Caki2 (cell line): ENCODE measurements at regions not wholly inside any gene's neighbourhood (a gene's known extent, or its start where the extent isn't known, plus 50 kb on each side); places are given as distances from the start of the nearest gene placed in this dataset.
"Not testable (repeated sequence)": the region's sequence is repeated elsewhere in the genome, so short reads cannot be mapped to it uniquely, and the experiment has no call there.

Source experiments
- DNase-seq: peaks from one replicate; pipeline ENCODE4 v3.0.0-alpha.2; 2015; ENCODE audit warnings: low read depth
- in situ Hi-C: cut with HindIII; loops from 2 replicates; pipeline ENCODE4 v1.10.0; 2016; ENCODE audit warnings: low sequenced_read_pairs, low pct_unique_long_range_greater_than_20kb, mixed read lengths

- DNase-seq, in situ Hi-C loops: not testable (repeated sequence)
These were observed 89.0 kb upstream of the SYT6 start for GRCh38 chr1:114242531-114243210.

GRCh38 chr1:114238053-114238452 lies 84.4 kb upstream of the SYT6 start:
- in situ Hi-C loops, result no loop called here
- DNase-seq, result no peak

- DNase-seq, result no peak
- in situ Hi-C loops, result no loop called here
These were observed 82.8 kb upstream of the SYT6 start for GRCh38 chr1:114236517-114236916.

GRCh38 chr1:114235960-114236359 lies 82.3 kb upstream of the SYT6 start:
- DNase-seq, result no peak
- in situ Hi-C loops, result no loop called here

- in situ Hi-C loops, result no loop called here
- DNase-seq, result no peak
These were observed 81.6 kb upstream of the SYT6 start for GRCh38 chr1:114235281-114235680.

GRCh38 chr1:114234408-114235124 lies 80.9 kb upstream of the SYT6 start:
- DNase-seq, result no peak
- in situ Hi-C loops, result no loop called here

- no peak for DNase-seq
- in situ Hi-C loops, result no loop called here
These were observed 79.0 kb upstream of the SYT6 start for GRCh38 chr1:114232691-114233090.

- no peak for DNase-seq
- in situ Hi-C loops, result no loop called here
These were observed 77.6 kb upstream of the SYT6 start for GRCh38 chr1:114231301-114231700.

GRCh38 chr1:114229368-114229767 lies 75.7 kb upstream of the SYT6 start:
- no peak for DNase-seq
- in situ Hi-C loops, result no loop called here

GRCh38 chr1:114227059-114227458 lies 73.4 kb upstream of the SYT6 start:
- no peak for DNase-seq
- in situ Hi-C loops, result no loop called here

- DNase-seq, result no peak
- in situ Hi-C loops, result no loop called here
These were observed 70.7 kb upstream of the SYT6 start for GRCh38 chr1:114224196-114224907.

- no peak for DNase-seq
- in situ Hi-C loops, result no loop called here
These were observed 69.3 kb upstream of the SYT6 start for GRCh38 chr1:114222920-114223319.

- DNase-seq, result no peak
- in situ Hi-C loops, result no loop called here
These were observed 65.7 kb upstream of the SYT6 start for GRCh38 chr1:114219172-114219868.

GRCh38 chr1:114218361-114219171 lies 64.9 kb upstream of the SYT6 start:
- in situ Hi-C loops, result no loop called here
- no peak for DNase-seq

GRCh38 chr1:114216431-114217173 lies 62.9 kb upstream of the SYT6 start:
- in situ Hi-C loops, result no loop called here
- DNase-seq, result no peak

GRCh38 chr1:114215436-114215835 lies 61.8 kb upstream of the SYT6 start:
- in situ Hi-C loops, result no loop called here

GRCh38 chr1:114214016-114214415 lies 60.3 kb upstream of the SYT6 start:
- in situ Hi-C loops, result no loop called here
- no peak for DNase-seq

More at GRCh38 chr1:114215436-114215835, 61.8 kb upstream of the SYT6 start:
- DNase-seq, result no peak
